Endometrium (tissue), 2 donors: ENCODE measurements at regions not wholly inside any gene's neighbourhood (a gene's known extent, or its start where the extent isn't known, plus 50 kb on each side); places are given as distances from the start of the nearest gene placed in this dataset.
"Not testable (repeated sequence)": the region's sequence is repeated elsewhere in the genome, so short reads cannot be mapped to it uniquely, and the experiment has no call there.

ENCODE experiments used
- FAIRE-seq: peaks from 2 replicates; lab custom pipeline; 2012; peaks lifted over from hg19 to GRCh38; lab: Jason Lieb, UNC
- donor health status: control.
- donor health status: control.

DNA sequence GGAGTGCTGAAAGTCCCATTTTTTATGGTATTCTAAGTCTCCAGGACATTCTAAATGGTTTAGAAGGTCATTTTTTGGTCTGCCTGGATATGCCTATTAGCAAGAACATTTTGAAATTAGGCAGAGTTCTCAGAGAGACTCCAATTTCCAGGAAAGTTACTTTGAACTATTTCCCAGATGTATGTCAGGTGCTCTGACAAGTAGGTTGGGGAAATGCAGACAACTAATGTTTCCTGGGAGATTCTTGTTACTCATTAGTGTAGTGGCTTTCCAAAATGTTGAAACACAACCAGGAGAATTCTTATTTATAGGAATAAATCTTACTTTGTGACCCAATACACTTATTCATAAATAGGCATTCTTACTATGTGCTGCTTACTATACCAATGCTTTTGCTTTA, 268.4 kb downstream of the ZNF37A start:
- FAIRE-seq: not testable (repeated sequence)

DNA sequence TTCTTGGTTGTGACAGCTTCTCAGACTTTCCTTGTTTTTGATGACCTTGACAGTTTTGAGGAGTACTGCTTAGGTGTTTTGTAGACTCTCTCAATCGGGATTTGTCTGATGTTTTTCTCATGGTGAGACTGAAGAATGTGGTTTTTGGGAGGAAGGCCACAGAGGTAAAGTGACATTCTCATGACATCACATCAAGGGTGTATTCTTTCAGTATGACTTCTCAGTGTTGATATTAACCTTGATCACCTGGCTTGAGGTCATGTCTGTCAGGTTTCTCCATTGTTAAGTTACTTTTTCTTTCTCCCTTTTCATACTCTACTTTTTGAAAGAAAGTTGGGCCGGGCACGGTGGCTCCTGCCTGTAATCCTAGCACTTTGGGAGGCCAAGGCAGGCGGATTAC, 269.9 kb downstream of the ZNF37A start:
- FAIRE-seq: not testable (repeated sequence)

DNA sequence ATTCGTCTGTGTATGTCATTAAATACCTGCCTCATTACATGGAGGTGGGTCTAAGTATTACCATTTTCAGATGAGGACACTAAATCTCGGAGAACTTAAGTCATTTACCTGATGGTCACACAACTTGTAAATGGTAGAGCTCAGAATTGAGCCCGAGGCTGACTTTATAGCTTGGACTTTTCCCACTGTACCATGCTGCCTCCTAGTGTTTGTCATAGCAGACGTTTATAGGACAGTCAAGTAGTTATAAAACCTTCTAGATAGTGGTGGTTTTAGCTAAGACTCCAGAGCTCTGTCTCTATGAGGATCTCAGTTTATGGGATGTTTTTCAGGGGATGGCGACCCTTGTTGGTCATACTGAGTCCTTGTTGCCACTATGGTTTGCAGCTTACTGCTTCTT, 271.8 kb downstream of the ZNF37A start:
- not testable (repeated sequence) for FAIRE-seq

DNA sequence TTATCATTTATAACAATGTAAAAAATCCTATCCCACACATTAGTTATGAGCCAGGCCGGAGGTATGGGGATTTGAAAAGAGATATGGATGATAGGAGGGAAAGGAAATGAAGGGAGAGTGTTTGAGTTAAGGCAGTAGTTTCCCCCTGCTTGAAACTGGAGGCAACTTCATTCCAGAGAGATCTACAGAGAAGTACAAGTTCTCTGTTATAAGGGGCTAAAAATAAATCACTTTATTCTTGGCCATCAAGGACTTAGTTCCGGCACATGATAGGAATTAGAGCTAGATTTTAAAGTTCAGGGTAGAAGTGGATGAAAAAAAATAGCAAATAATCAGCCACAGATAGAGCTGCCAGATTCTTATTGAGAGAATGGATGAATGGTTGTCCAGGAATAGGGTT, 289.7 kb downstream of the ZNF37A start:
- FAIRE-seq: not testable (repeated sequence)

DNA sequence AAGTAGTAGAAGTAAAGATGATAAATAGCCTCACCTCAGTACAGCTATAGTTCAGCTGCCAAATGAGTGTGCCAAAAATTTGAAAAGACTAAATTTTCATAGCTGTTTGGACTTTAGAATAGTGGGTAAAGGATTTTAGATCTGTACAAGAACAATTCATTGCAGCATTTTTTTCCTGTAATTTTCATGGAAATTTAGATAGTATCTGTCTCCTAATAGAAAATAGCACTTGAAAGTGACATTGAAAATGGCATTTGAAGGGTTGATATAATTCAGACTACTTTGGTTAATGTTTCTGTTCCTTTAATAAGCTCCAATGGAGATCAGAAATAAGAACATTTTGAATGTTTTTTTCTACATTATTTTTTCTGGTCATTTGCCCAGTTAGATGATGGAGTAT, 292.7 kb downstream of the ZNF37A start:
- not testable (repeated sequence) for FAIRE-seq

DNA sequence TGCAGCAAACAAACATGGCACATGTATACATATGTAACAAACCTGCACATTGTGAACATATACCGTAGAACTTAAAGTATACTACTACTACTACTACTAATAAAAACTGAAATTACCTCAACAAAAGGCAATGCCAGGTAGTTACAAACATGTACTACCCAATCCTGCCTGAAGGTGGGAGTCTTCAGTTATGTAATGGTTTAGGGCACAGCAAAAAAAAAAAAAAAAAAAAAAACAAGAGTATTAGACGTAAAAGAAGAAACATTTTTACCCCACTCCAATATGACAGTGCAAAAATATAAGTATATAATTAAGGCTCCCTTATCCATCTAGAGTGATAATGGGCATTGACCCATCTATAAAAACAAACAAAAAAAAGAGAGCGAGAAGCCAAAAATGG, 296.6 kb downstream of the ZNF37A start:
- FAIRE-seq: not testable (repeated sequence)

DNA sequence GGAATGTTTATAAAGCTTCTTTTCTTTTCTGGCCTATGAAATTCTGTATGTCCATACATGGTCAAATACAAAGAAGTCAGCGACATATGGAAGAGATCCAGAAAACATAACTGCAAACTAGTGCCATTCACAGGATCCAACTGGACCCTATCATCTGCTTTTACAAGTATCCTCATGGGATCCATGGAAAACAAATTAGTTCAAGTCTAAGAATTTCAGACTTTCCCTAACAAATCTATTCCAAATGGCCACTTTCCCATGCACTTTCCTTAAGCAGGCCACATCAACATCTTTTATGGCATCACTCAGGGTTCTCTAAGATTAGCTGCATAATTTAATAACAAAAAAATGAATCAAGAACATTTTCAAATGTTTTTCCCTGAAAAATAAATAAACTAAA, 301.3 kb downstream of the ZNF37A start:
- not testable (repeated sequence) for FAIRE-seq

DNA sequence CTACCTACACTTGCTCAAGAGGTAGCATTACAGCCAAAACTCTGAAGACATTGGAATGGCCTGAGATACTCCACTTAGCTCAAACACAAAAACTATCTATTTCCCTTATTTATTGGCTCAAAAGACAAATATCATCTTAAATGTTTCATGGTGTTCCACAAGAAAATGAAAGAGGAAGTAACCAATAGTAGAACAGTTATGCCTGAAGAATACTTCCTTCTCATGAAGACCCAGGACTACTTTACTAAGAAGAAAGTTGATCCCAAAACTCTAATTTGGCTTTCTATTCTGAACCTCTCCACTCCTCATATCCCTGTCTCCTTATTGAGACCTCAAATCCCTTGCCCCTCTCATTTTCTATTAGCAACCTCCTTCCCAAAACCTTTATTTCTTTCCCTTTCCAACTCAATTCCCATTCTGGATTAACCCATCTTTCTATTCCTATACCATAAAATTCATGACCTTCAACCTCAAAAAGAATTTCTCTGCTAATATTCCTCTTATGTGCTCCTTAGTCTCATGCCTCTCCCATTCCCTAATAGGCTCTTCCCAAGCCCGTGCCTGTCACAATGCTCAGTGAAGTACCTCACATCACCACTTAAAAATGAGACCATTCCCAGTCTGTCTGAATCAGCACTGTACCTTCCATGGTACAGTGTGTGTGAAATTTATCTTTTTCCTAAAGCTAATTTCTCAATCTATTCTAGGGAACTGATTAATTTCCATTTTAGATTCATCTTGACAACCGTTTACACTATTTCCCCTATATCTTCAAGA, 302.2 kb downstream of the ZNF37A start:
- not testable (repeated sequence) for FAIRE-seq

DNA sequence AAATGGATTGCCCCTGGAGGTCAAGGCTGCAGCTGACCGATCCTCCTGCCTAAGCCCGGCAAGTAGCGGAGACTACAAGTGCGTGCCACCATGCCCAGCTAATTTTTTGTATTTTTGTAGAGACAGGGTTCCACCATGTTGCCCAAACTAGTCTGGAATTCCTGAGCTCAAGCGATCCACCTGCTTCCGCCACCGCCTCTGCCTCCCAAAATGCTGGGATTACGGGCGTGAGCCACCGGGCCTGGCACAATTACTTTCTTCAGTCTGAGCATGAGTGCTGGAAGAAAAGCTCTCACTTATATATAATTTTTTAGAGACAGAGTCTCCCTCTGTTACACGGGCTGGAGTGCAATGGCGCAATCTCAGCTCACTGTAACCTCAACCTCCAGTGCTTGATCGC, 307.4 kb downstream of the ZNF37A start:
- FAIRE-seq: not testable (repeated sequence)

DNA sequence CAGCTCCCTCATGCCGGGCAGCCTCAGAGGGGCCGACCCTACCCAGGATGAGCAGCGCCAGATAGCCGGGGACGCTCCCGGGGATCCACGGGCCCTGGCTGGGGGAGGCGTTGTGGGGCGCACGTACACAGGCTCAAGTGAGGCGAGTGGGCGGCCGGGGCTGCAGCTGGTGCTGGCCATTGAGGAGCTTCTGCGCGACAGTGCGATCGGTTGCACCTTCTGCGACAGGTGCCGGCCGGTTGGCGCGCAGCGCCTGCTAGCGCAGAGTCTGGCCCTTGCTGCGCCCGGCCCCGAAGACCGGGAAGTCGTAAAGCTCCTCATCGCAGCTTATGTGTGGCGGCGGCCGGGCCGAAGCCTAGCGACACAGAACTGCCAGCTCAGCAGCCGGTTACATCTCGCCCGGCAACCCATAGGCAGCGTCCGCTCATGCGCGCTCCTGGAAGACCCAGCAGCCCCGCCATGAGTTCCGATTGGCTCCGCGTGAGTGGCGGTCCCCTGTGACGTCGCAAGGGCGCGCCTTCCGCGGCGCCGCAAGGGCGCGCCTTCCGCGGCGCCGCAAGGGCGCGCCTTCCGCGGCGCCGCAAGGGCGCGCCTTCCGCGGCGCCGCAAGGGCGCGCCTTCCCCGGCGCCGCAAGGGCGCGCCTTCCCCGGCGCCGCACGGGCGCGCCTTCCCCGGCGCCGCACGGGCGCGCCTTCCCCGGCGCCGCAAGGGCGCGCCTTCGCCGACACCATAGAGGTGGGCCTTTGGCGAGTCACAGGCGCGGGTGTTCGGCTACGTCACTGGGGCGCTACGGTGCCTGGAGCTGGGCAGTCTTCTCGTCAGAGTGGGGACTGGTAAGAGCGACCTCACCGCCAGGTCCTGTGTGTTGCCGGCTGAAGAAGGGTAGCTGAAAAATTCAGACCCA, 308.6 kb downstream of the ZNF37A start:
- not testable (repeated sequence) for FAIRE-seq

DNA sequence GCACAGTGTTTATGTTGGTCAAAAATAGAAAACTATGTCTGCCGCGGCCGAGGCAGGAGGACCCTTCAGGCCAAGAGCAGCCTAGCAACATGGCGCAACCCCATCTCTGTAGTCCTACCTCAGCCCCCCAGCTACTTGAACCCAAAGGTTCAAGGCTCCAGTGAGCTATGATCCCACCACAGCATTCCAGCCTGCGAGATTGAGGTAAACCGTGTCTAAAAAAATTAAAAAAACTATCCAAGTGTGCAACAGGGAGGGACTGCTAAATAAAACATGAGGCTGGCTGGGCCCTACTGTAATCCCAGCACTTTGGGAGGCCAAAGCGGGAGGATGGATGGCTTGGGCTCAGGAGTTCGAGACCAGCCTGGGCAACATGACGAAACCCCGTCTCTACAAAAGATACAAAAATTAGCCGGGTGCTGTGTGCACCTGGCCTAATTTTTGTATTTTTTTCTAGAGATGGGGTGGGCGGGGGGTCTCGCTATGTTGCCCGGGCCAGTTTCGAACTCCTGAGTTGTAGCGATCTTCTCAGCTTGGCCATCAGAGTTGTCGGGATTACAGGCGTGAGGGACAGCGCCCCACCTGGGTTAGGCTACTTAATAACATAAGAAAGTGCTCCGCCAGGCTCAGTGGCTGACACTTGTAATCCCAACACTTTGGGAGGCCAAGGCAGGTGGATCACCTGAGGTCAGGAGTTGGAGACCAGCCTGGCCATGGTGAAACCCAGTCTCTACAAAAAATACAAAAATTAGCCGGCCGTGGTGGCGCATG, 309.4 kb downstream of the ZNF37A start:
- not testable (repeated sequence) for FAIRE-seq

DNA sequence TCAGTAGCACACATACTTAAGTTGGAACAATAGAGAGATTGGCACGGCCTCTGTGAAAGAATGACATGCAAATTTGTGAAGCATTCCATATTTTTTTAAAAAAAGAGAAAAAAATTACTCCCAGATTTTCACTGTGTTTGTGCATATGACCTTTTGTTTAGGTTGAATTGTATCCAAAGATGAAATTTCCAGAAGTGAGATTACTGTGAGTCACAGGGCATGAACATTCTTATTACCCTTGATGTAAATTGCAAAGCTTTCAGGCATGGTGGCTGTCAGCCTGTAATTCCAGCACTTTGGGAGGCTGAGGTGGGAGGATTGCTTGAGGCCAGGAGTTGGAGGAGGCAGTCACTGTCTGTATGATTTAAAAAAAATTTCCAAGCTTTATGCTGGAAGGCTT, 329.5 kb downstream of the ZNF37A start:
- not testable (repeated sequence) for FAIRE-seq

DNA sequence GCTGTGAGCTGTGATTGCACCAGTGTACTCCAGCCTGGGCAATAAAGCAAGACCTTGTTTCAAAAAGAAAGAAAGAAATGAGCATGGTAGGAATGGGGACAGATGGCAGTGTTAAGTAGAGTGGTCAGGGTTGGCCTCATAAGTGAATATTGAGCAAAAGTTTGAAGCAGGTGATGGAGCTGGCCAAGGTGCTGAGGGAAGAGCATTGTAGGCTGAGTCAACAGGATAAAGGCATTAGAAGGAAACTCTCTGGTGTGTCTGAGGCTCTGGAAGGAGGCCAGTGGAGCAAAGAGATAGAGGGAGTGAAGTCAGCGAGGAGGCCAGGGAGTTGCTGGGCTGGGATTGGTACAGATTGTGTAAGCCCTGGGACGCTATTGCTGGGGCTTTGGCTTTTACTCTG, 336.1 kb downstream of the ZNF37A start:
- FAIRE-seq: not testable (repeated sequence)

DNA sequence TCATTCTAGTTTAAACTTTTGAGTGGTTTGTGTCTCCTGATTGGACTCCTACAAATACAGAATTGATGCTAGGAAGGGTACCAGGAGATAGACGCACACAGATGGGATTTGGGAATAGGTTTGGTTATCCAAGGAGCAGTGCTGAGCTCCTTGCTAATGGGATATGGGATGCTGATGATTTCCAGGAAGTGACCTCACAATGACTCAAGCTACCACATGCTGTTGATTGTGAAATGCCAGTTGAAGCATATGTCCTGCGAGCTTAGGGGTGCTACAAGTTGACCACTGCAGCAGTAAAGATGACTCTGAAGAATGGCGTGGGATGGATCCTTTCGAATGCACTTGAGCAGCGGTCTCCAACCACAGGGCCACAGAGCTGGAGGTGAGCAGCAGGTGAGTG, 343.2 kb downstream of the ZNF37A start:
- FAIRE-seq: not testable (repeated sequence)

DNA sequence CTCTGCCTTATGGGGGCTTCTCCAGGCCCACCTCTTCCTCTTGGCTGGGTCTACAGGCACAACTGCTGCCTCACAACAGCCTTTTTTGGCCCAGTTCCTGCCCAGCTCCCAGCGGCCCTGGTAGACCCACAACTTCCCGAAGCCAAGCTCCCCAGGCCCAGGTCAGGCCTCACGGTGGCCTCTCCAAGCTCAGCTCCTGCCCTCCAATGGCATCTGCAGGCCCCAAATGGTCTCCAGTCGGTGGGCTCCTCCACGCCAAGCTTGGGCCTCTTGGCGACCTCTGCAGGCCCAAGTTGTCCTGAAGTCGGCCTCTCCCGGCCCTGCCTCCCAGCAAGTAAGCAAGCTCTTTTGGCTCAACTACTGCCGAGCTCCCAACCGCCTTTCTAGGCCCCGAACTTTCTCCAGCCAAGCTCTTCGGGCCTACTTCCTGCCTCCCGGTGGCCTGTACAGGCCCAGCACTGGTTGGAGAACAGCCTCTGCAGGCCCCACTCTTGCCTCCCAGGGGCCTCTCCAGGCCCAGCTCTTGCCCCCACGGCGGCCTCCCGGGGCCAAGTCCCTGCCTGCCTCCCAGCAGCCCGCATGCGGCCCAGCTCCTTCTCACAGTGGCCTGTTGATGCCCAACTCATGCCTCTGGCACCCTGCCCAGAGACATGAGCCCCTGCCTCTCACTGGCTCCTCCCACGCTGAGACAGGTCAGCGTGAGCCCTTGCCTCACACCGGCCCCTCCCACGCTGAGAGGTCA, 354.6 kb downstream of the ZNF37A start:
- FAIRE-seq: not testable (repeated sequence)

DNA sequence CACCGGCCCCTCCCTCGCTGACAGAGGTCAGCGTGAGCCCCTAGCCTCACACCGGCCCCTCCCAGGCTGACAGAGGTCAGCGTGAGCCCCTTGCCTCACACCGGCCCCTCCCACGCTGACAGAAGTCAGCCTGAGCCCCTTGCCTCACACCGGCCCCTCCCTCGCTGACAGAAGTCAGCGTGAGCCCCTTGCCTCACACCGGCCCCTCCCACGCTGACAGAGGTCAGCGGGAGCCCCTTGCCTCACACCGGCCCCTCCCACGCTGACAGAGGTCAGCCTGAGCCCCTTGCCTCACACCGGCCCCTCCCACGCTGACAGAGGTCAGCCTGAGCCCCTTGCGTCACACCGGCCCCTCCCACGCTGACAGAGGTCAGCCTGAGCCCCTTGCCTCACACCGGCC, 355.5 kb downstream of the ZNF37A start:
- not testable (repeated sequence) for FAIRE-seq

DNA sequence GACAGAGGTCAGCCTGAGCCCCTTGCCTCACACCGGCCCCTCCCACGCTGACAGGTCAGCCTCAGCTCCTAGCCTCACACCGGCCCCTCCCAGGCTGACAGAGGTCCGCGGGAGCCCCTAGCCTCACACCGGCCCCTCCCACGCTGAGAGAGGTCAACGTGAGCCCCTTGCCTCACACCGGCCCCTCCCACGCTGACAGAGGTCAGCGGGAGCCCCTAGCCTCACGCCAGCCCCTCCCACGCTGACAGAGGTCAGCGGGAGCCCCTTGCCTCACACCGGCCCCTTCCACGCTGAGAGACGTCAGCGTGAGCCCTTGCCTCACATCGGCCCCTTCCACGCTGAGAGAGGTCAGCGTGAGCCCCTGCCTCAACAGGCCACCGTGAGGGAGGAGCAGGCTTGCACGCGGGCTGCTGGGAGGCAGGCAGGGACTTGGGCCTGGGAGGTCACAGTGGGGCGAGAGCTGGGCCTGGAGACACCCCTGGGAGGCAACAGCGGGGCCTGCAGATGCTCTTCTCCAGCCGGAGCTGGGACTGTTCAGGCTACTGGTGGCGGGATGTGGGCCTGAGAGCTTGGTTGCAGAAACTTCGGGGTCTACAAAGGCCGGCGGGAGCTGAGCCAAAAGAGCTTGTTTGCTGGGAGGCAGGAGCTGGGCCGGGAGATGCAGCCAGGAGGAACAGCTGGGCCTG, 356.4 kb downstream of the ZNF37A start:
- not testable (repeated sequence) for FAIRE-seq

DNA sequence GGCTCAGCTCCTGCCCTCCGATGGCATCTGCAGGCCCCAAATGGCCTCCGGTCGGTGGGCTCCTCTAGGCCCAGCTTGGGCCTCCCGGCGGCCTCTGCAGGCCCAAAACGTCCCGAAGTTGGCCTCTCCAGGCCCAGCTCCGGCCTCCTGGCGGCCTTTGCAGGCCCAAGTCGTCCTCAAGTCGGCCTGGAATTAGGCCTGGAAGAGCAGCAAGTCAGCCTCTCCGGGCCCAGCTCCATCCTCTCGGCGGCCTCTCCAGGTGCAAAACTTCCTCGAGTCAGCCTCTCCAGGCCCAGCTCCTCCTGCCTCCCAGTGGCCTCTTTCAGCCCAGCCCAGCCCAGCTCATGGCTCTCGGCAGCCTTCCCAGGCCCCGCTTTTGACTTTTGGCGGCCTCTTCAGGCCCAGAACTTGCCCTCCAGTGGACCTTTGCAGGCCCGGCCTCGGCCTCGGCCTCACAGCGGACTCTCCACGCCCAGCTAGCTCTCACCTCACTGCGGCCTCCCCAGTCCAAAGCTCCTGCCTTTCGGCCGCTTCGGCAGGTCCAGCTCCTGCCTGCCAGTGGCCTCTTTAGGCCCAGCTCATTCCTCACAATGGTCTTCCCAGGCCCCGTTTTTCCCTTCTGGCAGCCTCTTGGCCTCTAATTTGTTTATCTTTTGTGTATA, 357.3 kb downstream of the ZNF37A start:
- FAIRE-seq: not testable (repeated sequence)
